Stomach (tissue), 8 donors: ENCODE measurements at regions not wholly inside any gene's neighbourhood (a gene's known extent, or its start where the extent isn't known, plus 50 kb on each side); places are given as distances from the start of the nearest gene placed in this dataset.

Experiments used
- DNase-seq, 2 donors: peaks; one replicate each; pipeline versions ENCODE4 v3.0.0 to v3.0.0-alpha.2; 2013 to 2019
- H3K27ac ChIP-seq, 5 donors: fragments of 200-600 bp in 4 of 5; sonication (generic) in 4 of 5; one replicate each; pipeline ENCODE4 v1.5.1; 2013 to 2019; ENCODE audit warnings: mild to moderate bottlenecking in 1 of 5, moderate library complexity in 1 of 5
- H3K27me3 ChIP-seq, 3 donors: fragments of 200-600 bp; sonication (generic); one replicate each; pipeline ENCODE4 v1.5.1; 2017 to 2019; ENCODE audit warnings: mixed run types in 1 of 3
- H3K36me3 ChIP-seq, 4 donors: fragments of 200-600 bp; sonication (generic); 1 replicate in 3 of 4; 2 replicates in 1 of 4; pipeline ENCODE4 v1.5.1; 2016 to 2019
- H3K4me1 ChIP-seq, 4 donors: fragments of 200-600 bp; sonication (generic); one replicate each; pipeline ENCODE4 v1.5.1; 2016 to 2019
- H3K4me3 ChIP-seq, 4 donors: fragments of 200-600 bp; sonication (generic) in 3 of 4; one replicate each; pipeline ENCODE4 v1.5.1; 2016 to 2019; ENCODE audit warnings: mild to moderate bottlenecking in 1 of 4
- H3K9me3 ChIP-seq, 4 donors: fragments of 200-600 bp; sonication (generic); one replicate each; pipeline ENCODE4 v1.5.1; 2016 to 2019
- CTCF ChIP-seq, 7 experiments: fragments of 450-650 bp in 4 of 7; fragments of 200-600 bp in 3 of 7; sonication (generic) in 3 of 7; IDR thresholded peaks; one replicate each; pipeline ENCODE4 v1.5.1; 2016 to 2019; ENCODE audit warnings: antibody characterized with exemption in 7 of 7, control low read depth in 2 of 7, mild to moderate bottlenecking in 1 of 7
- EP300 ChIP-seq: sonication (generic); formaldehyde crosslinking; IDR thresholded peaks from one replicate; pipeline ENCODE4 v1.6.1; 2017; ENCODE audit warnings: antibody characterized with exemption
- POLR2A ChIP-seq, 4 donors: fragments of 450-650 bp; IDR thresholded peaks; one replicate each; pipeline ENCODE4 v1.6.1; 2016; ENCODE audit warnings: antibody characterized with exemption in 4 of 4, control low read depth in 2 of 4, mild to moderate bottlenecking in 1 of 4, moderate library complexity in 1 of 4
- POLR2AphosphoS5 ChIP-seq, 3 donors: sonication (generic); formaldehyde crosslinking; IDR thresholded peaks; one replicate each; pipeline ENCODE4 v1.6.1; 2016; ENCODE audit warnings: antibody characterized with exemption in 3 of 3
- WGBS, 5 donors: extraction: QIAGEN DNeasy Blood & Tissue Kit in 3 of 5; methylation state at CpG; one replicate each; pipeline versions ENCODE4 v1.1.5 to v1.1.7; 2013 to 2018; 5-methylcytosine and 5-hydroxymethylcytosine counted together
- intact Hi-C: fragments of 100-400 bp; cut with DNase I; formaldehyde crosslinking; loops from one replicate; pipeline ENCODE4 v1.15.1; 2023; ENCODE audit warnings: low total_unique reads
- donor health status: healthy with polysubstance abuse.
- donor health status: Bipolar disorder and iron deficiency.
- donor health status: healthy.

- no peaks in the 10 kb centered on the region for H3K36me3 ChIP-seq
- no peaks in the 10 kb centered on the region for H3K27me3 ChIP-seq
- H3K4me1 ChIP-seq: no peaks in the 10 kb centered on the region
- H3K9me3 ChIP-seq: peaks cover 3 to 42% (median 20%) of the 10 kb centered on the region in 4 donors
- no peak for DNase-seq
- no peak for TF ChIP-seq POLR2A (IDR thresholded peaks at IDR 0.05)
- no peak for TF ChIP-seq EP300
- no peak for TF ChIP-seq POLR2AphosphoS5 (IDR thresholded peaks at IDR 0.05)
- TF ChIP-seq CTCF (IDR thresholded peaks at IDR 0.05): no peak
- no peak overlapping the region for H3K27ac ChIP-seq
- H3K4me3 ChIP-seq: no peak overlapping the region
- intact Hi-C loops: no loop called here
These were observed 1091.5 kb upstream of the ALCAM start for GRCh38 chr3:104275199-104275598.

GRCh38 chr3:104279617-104280016 lies 1087.1 kb upstream of the ALCAM start:
- Histone ChIP-seq H3K36me3 (no peaks in the 10 kb centered on the region), H3K4me1 (no peaks in the 10 kb centered on the region), H3K27me3 (no peaks in the 10 kb centered on the region), H3K4me3 (no peak overlapping the region), H3K9me3 (peaks cover 3 to 66% (median 45%) of the 10 kb centered on the region in 4 donors), H3K27ac (no peak overlapping the region)
- DNase-seq: no peak
- intact Hi-C loops: no loop called here
- no peak for TF ChIP-seq EP300
- no peak for TF ChIP-seq CTCF (IDR thresholded peaks at IDR 0.05)
- no peak for TF ChIP-seq POLR2AphosphoS5 (IDR thresholded peaks at IDR 0.05)
- WGBS, 5 donors: 30 to 63% (median 52%) methylated on average over 1 of the region's 1 CpG

DNA sequence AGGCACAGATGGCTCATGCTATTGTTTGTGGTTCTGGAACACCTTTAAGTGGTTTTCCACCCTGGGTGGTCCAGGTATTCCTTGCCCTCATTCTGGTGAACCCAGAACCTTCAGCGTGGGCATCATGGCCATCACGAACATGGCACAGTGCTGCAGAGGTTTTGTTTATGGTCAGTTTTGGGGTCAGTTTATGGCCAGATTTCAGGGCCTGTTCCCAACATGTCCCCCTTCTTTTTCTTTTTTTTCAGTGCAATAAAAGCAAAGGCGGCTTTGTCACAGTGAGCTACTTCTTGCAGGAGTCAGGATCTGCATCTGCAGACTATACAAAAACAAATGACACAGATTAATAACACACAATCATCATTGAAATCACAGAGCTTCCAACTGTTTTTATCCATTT lies 1085.0 kb upstream of the ALCAM start:
- DNase-seq: no peak
- Histone ChIP-seq H3K4me1 (no peaks in the 10 kb centered on the region), H3K27ac (no peak overlapping the region), H3K9me3 (peaks cover 0 to 64% (median 38%) of the 10 kb centered on the region in 4 donors), H3K27me3 (no peaks in the 10 kb centered on the region), H3K36me3 (no peaks in the 10 kb centered on the region), H3K4me3 (no peak overlapping the region)
- 84 to 93% (median 88%) methylated on average over 3 of the region's 3 CpGs for WGBS, 5 donors
- intact Hi-C loops: no loop called here
- TF ChIP-seq CTCF (IDR thresholded peaks at IDR 0.05): no peak
- TF ChIP-seq POLR2A (IDR thresholded peaks at IDR 0.05): no peak
- no peak for TF ChIP-seq EP300
- TF ChIP-seq POLR2AphosphoS5 (IDR thresholded peaks at IDR 0.05): no peak

DNA sequence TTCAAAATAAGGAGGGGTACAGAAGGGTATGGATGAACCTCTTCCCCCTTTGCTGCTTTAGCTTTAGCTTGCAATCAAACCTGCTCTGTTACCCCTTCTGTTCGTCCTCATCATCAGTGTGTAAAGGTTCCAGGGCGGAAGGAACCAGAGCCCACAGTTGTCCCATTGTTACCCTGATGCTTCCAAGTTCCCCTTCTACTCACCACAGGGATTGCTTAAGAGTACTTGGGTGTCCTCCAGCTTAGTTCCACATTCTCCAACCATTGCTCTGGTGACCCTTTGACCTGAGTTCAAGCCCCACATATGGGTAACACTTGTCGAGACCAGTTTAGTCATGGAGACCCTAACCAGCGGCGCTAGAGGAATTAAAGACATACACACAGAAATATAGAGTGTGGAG lies 1080.1 kb upstream of the ALCAM start:
- Histone ChIP-seq H3K36me3 (no peaks in the 10 kb centered on the region), H3K27me3 (no peaks in the 10 kb centered on the region), H3K9me3 (peaks cover 0 to 46% (median 31%) of the 10 kb centered on the region in 4 donors), H3K4me1 (no peaks in the 10 kb centered on the region), H3K27ac (no peak overlapping the region), H3K4me3 (no peak overlapping the region)
- WGBS, 5 donors: 83 to 94% (median 90%) methylated on average over 5 of the region's 5 CpGs
- intact Hi-C loops: no loop called here
- no peak for DNase-seq
- TF ChIP-seq EP300: no peak
- TF ChIP-seq CTCF (IDR thresholded peaks at IDR 0.05): no peak
- TF ChIP-seq POLR2A (IDR thresholded peaks at IDR 0.05): no peak
- no peak for TF ChIP-seq POLR2AphosphoS5 (IDR thresholded peaks at IDR 0.05)
